GM12878 (cell line): ENCODE measurements at regions not wholly inside any gene's neighbourhood (a gene's known extent, or its start where the extent isn't known, plus 50 kb on each side); places are given as distances from the start of the nearest gene placed in this dataset.
A peak's percentile ranks its signal among the peaks of the same experiment; 100 is the strongest.

Experiments
- CBX3 ChIP-seq: fragments of 200-600 bp; sonication (generic); IDR thresholded peaks from 2 replicates; pipeline ENCODE4 v1.6.1; 2016; ENCODE audit warnings: low read depth, borderline replicate concordance
- EED ChIP-seq: sonication (generic); IDR thresholded peaks from 2 replicates; pipeline ENCODE4 v1.6.1; 2016; ENCODE audit warnings: antibody characterized with exemption, low read depth
- EZH2 ChIP-seq: IDR thresholded peaks from 2 replicates; pipeline ENCODE4 v1.6.1; 2012; ENCODE audit warnings: low read depth, mild to moderate bottlenecking, control low read depth, inconsistent platforms, low read length, borderline replicate concordance; ENCODE audit not compliant: control insufficient read depth
- GABPA ChIP-seq: IDR thresholded peaks from 2 replicates; pipeline ENCODE4 v1.6.1; 2014; ENCODE audit warnings: antibody characterized with exemption, low read depth, mild to moderate bottlenecking, inconsistent platforms
- IRF3 ChIP-seq: fragments of 450-650 bp; IDR thresholded peaks from 2 replicates; pipeline ENCODE4 v1.6.1; 2014; ENCODE audit warnings: mild to moderate bottlenecking
- MEF2A ChIP-seq: IDR thresholded peaks from 2 replicates; pipeline ENCODE4 v1.6.1; 2011; ENCODE audit warnings: low read depth, mild to moderate bottlenecking, low read length, moderate library complexity; ENCODE audit not compliant: insufficient read depth
- MXI1 ChIP-seq: fragments of 150-350 bp; IDR thresholded peaks from 2 replicates; pipeline ENCODE4 v1.6.1; 2011; ENCODE audit warnings: low read depth, mild to moderate bottlenecking, inconsistent platforms, low read length, improper control_type of control experiment
- NBN ChIP-seq: fragments of 450-650 bp; IDR thresholded peaks from 2 replicates; pipeline ENCODE4 v1.6.1; 2016
- RFX5 ChIP-seq: IDR thresholded peaks from 2 replicates; pipeline ENCODE4 v1.6.1; 2011; ENCODE audit warnings: low read depth, low read length, improper control_type of control experiment
- TCF7 ChIP-seq: IDR thresholded peaks from 2 replicates; pipeline ENCODE4 v1.6.1; 2014; ENCODE audit warnings: antibody characterized with exemption, borderline replicate concordance
- ZNF24 ChIP-seq: fragments of 450-650 bp; IDR thresholded peaks from 2 replicates; pipeline ENCODE4 v1.6.1; 2017; ENCODE audit warnings: antibody characterized with exemption, mild to moderate bottlenecking
- ZNF384 ChIP-seq: IDR thresholded peaks from 2 replicates; pipeline ENCODE4 v1.6.1; 2012; ENCODE audit warnings: low read depth, mild to moderate bottlenecking, low read length, improper control_type of control experiment, borderline replicate concordance
- TF ChIP-seq, protein P1 (sequence below): IDR thresholded peaks from 2 replicates; pipeline ENCODE4 v1.6.1; 2012; ENCODE audit warnings: low read depth, low read length, improper control_type of control experiment
- TF ChIP-seq, protein P2 (sequence below): IDR thresholded peaks from 2 replicates; pipeline ENCODE4 v1.6.1; 2012; ENCODE audit warnings: low read length, inconsistent platforms
- TF ChIP-seq, protein P3 (sequence below): fragments of 450-650 bp; IDR thresholded peaks from 2 replicates; pipeline ENCODE4 v1.6.1; 2017; ENCODE audit warnings: mild to moderate bottlenecking, low read depth, inconsistent platforms; ENCODE audit not compliant: poor library complexity, severe bottlenecking
- TF ChIP-seq, protein P4 (sequence below): IDR thresholded peaks from 2 replicates; pipeline ENCODE4 v1.6.1; 2012; ENCODE audit warnings: low read depth, low read length, improper control_type of control experiment
- TF ChIP-seq, protein P5 (sequence below): fragments of 450-650 bp; IDR thresholded peaks from 2 replicates; pipeline ENCODE4 v1.6.1; 2017; ENCODE audit warnings: antibody characterized with exemption, mild to moderate bottlenecking, moderate library complexity

DNA sequence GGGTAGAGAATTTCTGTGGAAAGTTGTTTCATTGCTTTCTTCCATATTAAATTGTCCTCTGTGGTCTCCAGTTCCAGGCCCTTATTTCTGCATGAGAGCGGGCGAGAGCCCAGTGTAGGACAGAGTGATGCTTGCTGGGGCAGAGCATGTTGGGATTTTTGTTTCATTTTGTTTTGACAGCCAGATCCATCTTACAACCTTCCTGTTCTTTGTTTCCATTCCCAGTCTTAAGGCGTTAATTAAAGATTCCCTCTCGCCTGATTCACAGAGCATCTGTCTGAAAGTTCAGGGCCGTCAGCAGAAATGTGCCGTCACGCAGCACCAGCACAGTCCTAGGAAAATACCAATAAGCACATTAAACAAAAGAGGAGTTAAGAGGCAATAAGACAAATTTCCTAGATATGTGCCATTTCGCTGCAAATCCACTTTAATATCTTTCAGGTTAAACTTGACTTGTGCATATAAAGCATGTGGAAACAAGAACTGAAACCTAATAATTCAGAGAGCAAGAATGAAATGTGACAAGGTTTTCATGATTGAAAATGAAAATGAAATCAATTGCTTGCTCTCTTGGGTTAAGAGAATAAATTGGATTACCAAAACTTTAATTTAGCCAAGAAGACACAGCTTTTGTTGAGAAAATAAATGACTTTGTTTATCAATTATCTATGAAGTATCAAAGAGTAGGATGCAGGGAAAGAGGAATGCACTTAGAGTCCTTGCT, 210.7 kb upstream of the SLC10A2 start (continued):
- TF ChIP-seq, protein P1, sequence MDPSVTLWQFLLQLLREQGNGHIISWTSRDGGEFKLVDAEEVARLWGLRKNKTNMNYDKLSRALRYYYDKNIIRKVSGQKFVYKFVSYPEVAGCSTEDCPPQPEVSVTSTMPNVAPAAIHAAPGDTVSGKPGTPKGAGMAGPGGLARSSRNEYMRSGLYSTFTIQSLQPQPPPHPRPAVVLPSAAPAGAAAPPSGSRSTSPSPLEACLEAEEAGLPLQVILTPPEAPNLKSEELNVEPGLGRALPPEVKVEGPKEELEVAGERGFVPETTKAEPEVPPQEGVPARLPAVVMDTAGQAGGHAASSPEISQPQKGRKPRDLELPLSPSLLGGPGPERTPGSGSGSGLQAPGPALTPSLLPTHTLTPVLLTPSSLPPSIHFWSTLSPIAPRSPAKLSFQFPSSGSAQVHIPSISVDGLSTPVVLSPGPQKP: no peak
- TF ChIP-seq MEF2A (no peak), MXI1 (0 out of 2 replicates have a peak, but pooled peaks have one; percentile 2), ZNF384 (no peak), CBX3 (no peak), TCF7 (no peak), EZH2 (no peak), ZNF24 (0 out of 2 replicates have a peak, but pooled peaks have one; percentile 62), GABPA (peak; percentile 26; the same call in 1 of the 2 replicates), RFX5 (no peak), IRF3 (no peak), EED (no peak), NBN (peak; percentile 45; the same call in 1 of the 2 replicates)
- TF ChIP-seq, protein P2, sequence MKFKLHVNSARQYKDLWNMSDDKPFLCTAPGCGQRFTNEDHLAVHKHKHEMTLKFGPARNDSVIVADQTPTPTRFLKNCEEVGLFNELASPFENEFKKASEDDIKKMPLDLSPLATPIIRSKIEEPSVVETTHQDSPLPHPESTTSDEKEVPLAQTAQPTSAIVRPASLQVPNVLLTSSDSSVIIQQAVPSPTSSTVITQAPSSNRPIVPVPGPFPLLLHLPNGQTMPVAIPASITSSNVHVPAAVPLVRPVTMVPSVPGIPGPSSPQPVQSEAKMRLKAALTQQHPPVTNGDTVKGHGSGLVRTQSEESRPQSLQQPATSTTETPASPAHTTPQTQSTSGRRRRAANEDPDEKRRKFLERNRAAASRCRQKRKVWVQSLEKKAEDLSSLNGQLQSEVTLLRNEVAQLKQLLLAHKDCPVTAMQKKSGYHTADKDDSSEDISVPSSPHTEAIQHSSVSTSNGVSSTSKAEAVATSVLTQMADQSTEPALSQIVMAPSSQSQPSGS: peak; percentile 63
- TF ChIP-seq, protein P3, sequence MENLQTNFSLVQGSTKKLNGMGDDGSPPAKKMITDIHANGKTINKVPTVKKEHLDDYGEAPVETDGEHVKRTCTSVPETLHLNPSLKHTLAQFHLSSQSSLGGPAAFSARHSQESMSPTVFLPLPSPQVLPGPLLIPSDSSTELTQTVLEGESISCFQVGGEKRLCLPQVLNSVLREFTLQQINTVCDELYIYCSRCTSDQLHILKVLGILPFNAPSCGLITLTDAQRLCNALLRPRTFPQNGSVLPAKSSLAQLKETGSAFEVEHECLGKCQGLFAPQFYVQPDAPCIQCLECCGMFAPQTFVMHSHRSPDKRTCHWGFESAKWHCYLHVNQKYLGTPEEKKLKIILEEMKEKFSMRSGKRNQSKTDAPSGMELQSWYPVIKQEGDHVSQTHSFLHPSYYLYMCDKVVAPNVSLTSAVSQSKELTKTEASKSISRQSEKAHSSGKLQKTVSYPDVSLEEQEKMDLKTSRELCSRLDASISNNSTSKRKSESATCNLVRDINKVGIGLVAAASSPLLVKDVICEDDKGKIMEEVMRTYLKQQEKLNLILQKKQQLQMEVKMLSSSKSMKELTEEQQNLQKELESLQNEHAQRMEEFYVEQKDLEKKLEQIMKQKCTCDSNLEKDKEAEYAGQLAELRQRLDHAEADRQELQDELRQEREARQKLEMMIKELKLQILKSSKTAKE: no peak
- TF ChIP-seq, protein P4, sequence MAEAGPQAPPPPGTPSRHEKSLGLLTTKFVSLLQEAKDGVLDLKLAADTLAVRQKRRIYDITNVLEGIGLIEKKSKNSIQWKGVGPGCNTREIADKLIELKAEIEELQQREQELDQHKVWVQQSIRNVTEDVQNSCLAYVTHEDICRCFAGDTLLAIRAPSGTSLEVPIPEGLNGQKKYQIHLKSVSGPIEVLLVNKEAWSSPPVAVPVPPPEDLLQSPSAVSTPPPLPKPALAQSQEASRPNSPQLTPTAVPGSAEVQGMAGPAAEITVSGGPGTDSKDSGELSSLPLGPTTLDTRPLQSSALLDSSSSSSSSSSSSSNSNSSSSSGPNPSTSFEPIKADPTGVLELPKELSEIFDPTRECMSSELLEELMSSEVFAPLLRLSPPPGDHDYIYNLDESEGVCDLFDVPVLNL: no peak
- TF ChIP-seq, protein P5, sequence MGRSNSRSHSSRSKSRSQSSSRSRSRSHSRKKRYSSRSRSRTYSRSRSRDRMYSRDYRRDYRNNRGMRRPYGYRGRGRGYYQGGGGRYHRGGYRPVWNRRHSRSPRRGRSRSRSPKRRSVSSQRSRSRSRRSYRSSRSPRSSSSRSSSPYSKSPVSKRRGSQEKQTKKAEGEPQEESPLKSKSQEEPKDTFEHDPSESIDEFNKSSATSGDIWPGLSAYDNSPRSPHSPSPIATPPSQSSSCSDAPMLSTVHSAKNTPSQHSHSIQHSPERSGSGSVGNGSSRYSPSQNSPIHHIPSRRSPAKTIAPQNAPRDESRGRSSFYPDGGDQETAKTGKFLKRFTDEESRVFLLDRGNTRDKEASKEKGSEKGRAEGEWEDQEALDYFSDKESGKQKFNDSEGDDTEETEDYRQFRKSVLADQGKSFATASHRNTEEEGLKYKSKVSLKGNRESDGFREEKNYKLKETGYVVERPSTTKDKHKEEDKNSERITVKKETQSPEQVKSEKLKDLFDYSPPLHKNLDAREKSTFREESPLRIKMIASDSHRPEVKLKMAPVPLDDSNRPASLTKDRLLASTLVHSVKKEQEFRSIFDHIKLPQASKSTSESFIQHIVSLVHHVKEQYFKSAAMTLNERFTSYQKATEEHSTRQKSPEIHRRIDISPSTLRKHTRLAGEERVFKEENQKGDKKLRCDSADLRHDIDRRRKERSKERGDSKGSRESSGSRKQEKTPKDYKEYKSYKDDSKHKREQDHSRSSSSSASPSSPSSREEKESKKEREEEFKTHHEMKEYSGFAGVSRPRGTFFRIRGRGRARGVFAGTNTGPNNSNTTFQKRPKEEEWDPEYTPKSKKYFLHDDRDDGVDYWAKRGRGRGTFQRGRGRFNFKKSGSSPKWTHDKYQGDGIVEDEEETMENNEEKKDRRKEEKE: no peak
